Fibroblast of lung (primary cell): ENCODE measurements at regions not wholly inside any gene's neighbourhood (a gene's known extent, or its start where the extent isn't known, plus 50 kb on each side); places are given as distances from the start of the nearest gene placed in this dataset.
A peak's percentile ranks its signal among the peaks of the same experiment; 100 is the strongest.

ENCODE experiments used
- DNase-seq, 2 donors: peaks; one replicate each; pipeline versions ENCODE4 v3.0.0 to v3.0.0-alpha.2; 2010; ENCODE audit warnings: low read depth in 2 of 2
- H2AFZ ChIP-seq: 2 replicates; pipeline ENCODE4 v1.5.1; 2012; ENCODE audit warnings: low read length, control low read depth, inconsistent platforms
- H3K27ac ChIP-seq: 2 replicates; pipeline ENCODE4 v1.5.1; 2011; ENCODE audit warnings: low read length, control low read depth; ENCODE audit not compliant: insufficient read depth
- H3K27me3 ChIP-seq: 2 replicates; pipeline ENCODE4 v1.5.1; 2011; ENCODE audit warnings: mild to moderate bottlenecking, low read length; ENCODE audit not compliant: control insufficient read depth, insufficient read depth
- H3K36me3 ChIP-seq: 2 replicates; pipeline ENCODE4 v1.5.1; 2011; ENCODE audit warnings: low read length; ENCODE audit not compliant: control insufficient read depth, insufficient read depth
- H3K4me1 ChIP-seq: 2 replicates; pipeline ENCODE4 v1.5.1; 2011; ENCODE audit warnings: low read length; ENCODE audit not compliant: control insufficient read depth, insufficient read depth; ENCODE audit errors: extremely low read depth
- H3K4me2 ChIP-seq: 2 replicates; pipeline ENCODE4 v1.5.1; 2011; ENCODE audit warnings: low read length, control low read depth; ENCODE audit not compliant: insufficient read depth; ENCODE audit errors: extremely low read depth
- H3K4me3 ChIP-seq, 4 experiments: fragments of 200-600 bp in 1 of 4; sonication (generic) in 1 of 4; replicated peaks in 1 of 4; 2 replicates each; pipeline ENCODE4 v1.5.1; 2011 to 2016; ENCODE audit warnings: low read length in 4 of 4, low read depth in 3 of 4, mild to moderate bottlenecking in 3 of 4, control low read depth in 2 of 4, inconsistent platforms in 1 of 4, mixed read lengths in 1 of 4; ENCODE audit not compliant: insufficient read depth in 1 of 4; ENCODE audit errors: control extremely low read depth in 1 of 4
- H3K79me2 ChIP-seq: 2 replicates; pipeline ENCODE4 v1.5.1; 2012; ENCODE audit warnings: mild to moderate bottlenecking, low read length, inconsistent platforms; ENCODE audit not compliant: control insufficient read depth, insufficient read depth
- H3K9ac ChIP-seq: 2 replicates; pipeline ENCODE4 v1.5.1; 2011; ENCODE audit warnings: mild to moderate bottlenecking, low read length, control low read depth; ENCODE audit not compliant: insufficient read depth
- H3K9me3 ChIP-seq: 2 replicates; pipeline ENCODE4 v1.5.1; 2012; ENCODE audit warnings: low read depth, low read length; ENCODE audit not compliant: control insufficient read depth, insufficient read depth
- H4K20me1 ChIP-seq: 2 replicates; pipeline ENCODE4 v1.5.1; 2011; ENCODE audit warnings: low read length; ENCODE audit not compliant: control insufficient read depth, insufficient read depth; ENCODE audit errors: extremely low read depth
- CTCF ChIP-seq, 2 donors: IDR thresholded peaks in 1 of 2; conservative IDR thresholded peaks in 1 of 2; 1 replicate in 1 of 2; 2 replicates in 1 of 2; pipeline ENCODE4 v1.5.1; 2011 to 2012; ENCODE audit warnings: low read length in 2 of 2, control low read depth in 1 of 2, inconsistent platforms in 1 of 2, low read depth in 1 of 2, mild to moderate bottlenecking in 1 of 2
- EZH2 ChIP-seq: IDR thresholded peaks from 2 replicates; pipeline ENCODE4 v1.5.1; 2012; ENCODE audit warnings: low read length, control low read depth, mild to moderate bottlenecking; ENCODE audit errors: missing control alignments

- no peak overlapping the region for H3K27ac ChIP-seq
Measured at GRCh38 chr7:80313067-80313626, 178.5 kb downstream of the GNAI1 start.

GRCh38 chr7:80312139-80312661 lies 177.6 kb downstream of the GNAI1 start:
- Histone ChIP-seq H3K9ac (no peak overlapping the region), H3K4me3 (no peak overlapping the region), H3K27ac (peak overlapping the region; percentile 59), H3K36me3 (no peaks in the 10 kb centered on the region), H2AFZ (peak overlapping the region; percentile 12), H3K4me1 (peaks cover under 1% of the 10 kb centered on the region), H3K79me2 (no peaks in the 10 kb centered on the region), H3K4me2 (no peak overlapping the region), H3K9me3 (no peaks in the 10 kb centered on the region), H4K20me1 (no peaks in the 10 kb centered on the region), H3K27me3 (no peaks in the 10 kb centered on the region)
- TF ChIP-seq CTCF (conservative IDR thresholded peaks at IDR 0.05 in 1 of 2, IDR thresholded peaks at IDR 0.05 in 1 of 2; ENCODE audit: low read depth in 1 of 2, low read length in 2 of 2), result no peak
- no peak for TF ChIP-seq EZH2
- peak; percentile 84 to 96 for DNase-seq

More at GRCh38 chr7:80313067-80313626, 178.5 kb downstream of the GNAI1 start:
- Histone ChIP-seq H4K20me1 (no peaks in the 10 kb centered on the region), H3K9me3 (no peaks in the 10 kb centered on the region), H2AFZ (no peak overlapping the region), H3K4me3 (no peak overlapping the region), H3K9ac (no peak overlapping the region), H3K27me3 (no peaks in the 10 kb centered on the region), H3K4me1 (no peaks in the 10 kb centered on the region), H3K36me3 (no peaks in the 10 kb centered on the region), H3K79me2 (no peaks in the 10 kb centered on the region), H3K4me2 (no peak overlapping the region)
- no peak for TF ChIP-seq CTCF (conservative IDR thresholded peaks at IDR 0.05 in 1 of 2, IDR thresholded peaks at IDR 0.05 in 1 of 2; ENCODE audit: low read depth in 1 of 2, low read length in 2 of 2)
- TF ChIP-seq EZH2, result no peak
- DNase-seq, result no peak

- Histone ChIP-seq H4K20me1 (no peaks in the 10 kb centered on the region), H3K36me3 (no peaks in the 10 kb centered on the region), H3K27ac (no peak overlapping the region), H3K79me2 (no peaks in the 10 kb centered on the region), H3K4me1 (peaks cover 2% of the 10 kb centered on the region), H3K27me3 (no peaks in the 10 kb centered on the region), H3K4me2 (no peak overlapping the region), H3K4me3 (no peak overlapping the region), H3K9ac (no peak overlapping the region), H2AFZ (no peak overlapping the region), H3K9me3 (no peaks in the 10 kb centered on the region)
- TF ChIP-seq CTCF (conservative IDR thresholded peaks at IDR 0.05 in 1 of 2, IDR thresholded peaks at IDR 0.05 in 1 of 2; ENCODE audit: low read depth in 1 of 2, low read length in 2 of 2) (no peak), EZH2 (no peak)
- no peak for DNase-seq
Measured at GRCh38 chr7:80311313-80311712, 176.7 kb downstream of the GNAI1 start.
